ENCODE measurements at regions not wholly inside any gene's neighbourhood (a gene's known extent, or its start where the extent isn't known, plus 50 kb on each side); places are given as distances from the start of the nearest gene placed in this dataset.

GRCh38 chr5:98663521-98663920 is 109.9 kb upstream of the RGMB start:
- Mint-ChIP-seq H3K4me3 (no peak overlapping the region), H3K9me3 (peaks cover 16% of the 10 kb centered on the region), H3K27ac (no peak overlapping the region), H3K27me3 (ENCODE audit: low read depth) (no peaks in the 10 kb centered on the region), H3K36me3 (no peaks in the 10 kb centered on the region), H3K4me1 (peaks cover 7% of the 10 kb centered on the region)
- TF ChIP-seq CTCF (IDR thresholded peaks at IDR 0.05; ENCODE audit: unreplicated experiment) = no peak
- no peak for DNase-seq (ENCODE audit: low spot score in 2 of 2, unreplicated experiment in 2 of 2)

DNA sequence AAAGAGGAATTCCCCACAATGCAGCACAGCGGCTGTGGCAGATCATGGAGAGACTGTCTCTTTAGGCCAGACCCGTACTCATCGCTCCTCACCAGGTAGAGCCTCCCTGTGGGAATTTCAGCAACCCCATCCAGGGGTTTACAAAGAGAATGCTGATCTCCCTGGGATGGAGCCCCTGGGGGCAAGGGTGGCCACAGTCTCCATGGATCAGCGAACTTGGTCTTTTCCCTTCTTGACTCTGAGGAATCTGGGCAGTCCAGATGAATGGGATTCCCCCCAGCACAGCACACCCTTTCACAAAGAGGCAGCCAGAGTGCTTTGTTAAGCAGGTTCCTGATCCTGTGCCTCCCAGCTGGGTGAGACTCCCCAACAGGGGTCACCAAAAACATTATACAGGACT is 108.7 kb upstream of the RGMB start:
- no peaks in the 10 kb centered on the region for H3K4me1 Mint-ChIP-seq
- no peak overlapping the region for H3K4me3 Mint-ChIP-seq
- no peak overlapping the region for H3K27ac Mint-ChIP-seq
- H3K27me3 Mint-ChIP-seq (ENCODE audit: low read depth) = no peaks in the 10 kb centered on the region
- no peak for TF ChIP-seq CTCF (IDR thresholded peaks at IDR 0.05; ENCODE audit: unreplicated experiment)
- no peaks in the 10 kb centered on the region for H3K36me3 Mint-ChIP-seq
- H3K9me3 Mint-ChIP-seq = peaks cover 16% of the 10 kb centered on the region
- DNase-seq (ENCODE audit: low spot score in 2 of 2, unreplicated experiment in 2 of 2) = no peak

- no peak overlapping the region for H3K4me3 Mint-ChIP-seq
- no peak for TF ChIP-seq CTCF (IDR thresholded peaks at IDR 0.05; ENCODE audit: unreplicated experiment)
- no peak overlapping the region for H3K27ac Mint-ChIP-seq
- H3K36me3 Mint-ChIP-seq = no peaks in the 10 kb centered on the region
- no peak for DNase-seq (ENCODE audit: low spot score in 2 of 2, unreplicated experiment in 2 of 2)
- peaks cover 10% of the 10 kb centered on the region for H3K9me3 Mint-ChIP-seq
- no peaks in the 10 kb centered on the region for H3K27me3 Mint-ChIP-seq (ENCODE audit: low read depth)
- no peaks in the 10 kb centered on the region for H3K4me1 Mint-ChIP-seq
Measured at GRCh38 chr5:98679963-98680362, 93.5 kb upstream of the RGMB start.

- no peak overlapping the region for H3K27ac Mint-ChIP-seq
- no peak overlapping the region for H3K4me3 Mint-ChIP-seq
- no peaks in the 10 kb centered on the region for H3K27me3 Mint-ChIP-seq (ENCODE audit: low read depth)
- H3K9me3 Mint-ChIP-seq = peaks cover 53% of the 10 kb centered on the region
- DNase-seq (ENCODE audit: low spot score in 2 of 2, unreplicated experiment in 2 of 2) = no peak
- no peaks in the 10 kb centered on the region for H3K36me3 Mint-ChIP-seq
- no peaks in the 10 kb centered on the region for H3K4me1 Mint-ChIP-seq
- no peak for TF ChIP-seq CTCF (IDR thresholded peaks at IDR 0.05; ENCODE audit: unreplicated experiment)
Measured at GRCh38 chr5:98690002-98690401, 83.5 kb upstream of the RGMB start.

DNA sequence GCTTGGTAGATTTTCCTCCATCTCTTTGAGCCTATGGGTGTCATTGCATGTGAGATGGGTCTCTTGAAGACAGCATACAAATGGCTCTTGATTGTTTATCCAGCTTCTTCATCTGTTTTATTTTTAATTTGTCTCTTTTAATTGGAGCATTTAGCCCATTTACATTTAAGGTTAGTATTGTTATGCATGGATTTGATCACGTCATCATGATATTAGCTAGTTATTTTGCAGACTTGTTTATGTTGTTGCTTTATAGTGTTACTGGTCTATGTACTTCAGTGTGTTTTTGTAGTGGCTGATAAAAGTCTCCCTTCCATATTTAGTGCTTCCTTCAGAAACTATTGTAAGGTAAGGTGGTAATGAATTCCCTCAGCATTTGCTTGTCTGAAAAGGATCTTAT is 78.6 kb upstream of the RGMB start:
- Mint-ChIP-seq H3K27me3 (ENCODE audit: low read depth) (no peaks in the 10 kb centered on the region), H3K27ac (no peak overlapping the region), H3K4me3 (no peak overlapping the region), H3K36me3 (no peaks in the 10 kb centered on the region), H3K4me1 (no peaks in the 10 kb centered on the region), H3K9me3 (peaks cover 54% of the 10 kb centered on the region)
- no peak for DNase-seq (ENCODE audit: low spot score in 2 of 2, unreplicated experiment in 2 of 2)
- TF ChIP-seq CTCF (IDR thresholded peaks at IDR 0.05; ENCODE audit: unreplicated experiment) = no peak

- H3K36me3 Mint-ChIP-seq = no peaks in the 10 kb centered on the region
- no peak for DNase-seq (ENCODE audit: low spot score in 2 of 2, unreplicated experiment in 2 of 2)
- H3K9me3 Mint-ChIP-seq = peaks cover 55% of the 10 kb centered on the region
- no peak overlapping the region for H3K4me3 Mint-ChIP-seq
- no peaks in the 10 kb centered on the region for H3K27me3 Mint-ChIP-seq (ENCODE audit: low read depth)
- H3K27ac Mint-ChIP-seq = no peak overlapping the region
- no peak for TF ChIP-seq CTCF (IDR thresholded peaks at IDR 0.05; ENCODE audit: unreplicated experiment)
- no peaks in the 10 kb centered on the region for H3K4me1 Mint-ChIP-seq
Measured at GRCh38 chr5:98698359-98698758, 75.1 kb upstream of the RGMB start.

Measured in mesothelial cell of epicardium (in vitro differentiated cells).